ENCODE measurements at regions not wholly inside any gene's neighbourhood (a gene's known extent, or its start where the extent isn't known, plus 50 kb on each side); places are given as distances from the start of the nearest gene placed in this dataset.

DNA sequence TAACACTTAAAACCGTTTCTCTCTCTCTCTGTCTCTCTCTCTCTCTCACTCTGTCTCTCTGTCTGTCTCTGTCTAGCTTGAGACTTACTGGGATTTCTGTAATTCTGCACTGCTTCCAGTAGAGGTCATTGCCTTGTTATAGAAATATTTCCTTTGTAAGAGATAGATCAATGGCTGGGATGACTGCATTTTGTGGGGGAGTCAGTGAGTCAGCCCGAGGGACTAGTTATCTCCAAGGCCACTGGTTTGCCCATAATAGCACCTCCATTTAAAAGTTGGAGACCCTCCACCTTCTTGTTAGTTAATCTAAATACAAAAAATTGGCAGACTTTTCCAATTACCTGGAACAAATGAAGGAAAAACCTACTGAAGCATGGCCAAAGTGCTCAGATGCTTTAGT is 547.2 kb downstream of the LRRC70 start:
- H3K4me1 Mint-ChIP-seq, result no peaks in the 10 kb centered on the region
- Histone ChIP-seq H2AFZ (ENCODE audit: insufficient read depth, low read depth, low read length, poor library complexity, severe bottlenecking) (no peak overlapping the region), H3K27ac (ENCODE audit: low read depth in 1 of 2, low read length in 2 of 2) (no peak overlapping the region), H3K4me3 (replicated peaks in 1 of 3; ENCODE audit: low read depth in 2 of 3, low read length in 3 of 3) (no peak overlapping the region), H3K4me2 (replicated peaks; ENCODE audit: extremely low read depth, low read length, poor library complexity, severe bottlenecking) (no peak overlapping the region), H3K9me3 (replicated peaks in 1 of 2; ENCODE audit: control insufficient read depth in 1 of 2, insufficient read depth in 1 of 2, low read length in 2 of 2) (no peaks in the 10 kb centered on the region), H3K9ac (ENCODE audit: insufficient read depth, low read length, poor library complexity, severe bottlenecking) (no peak overlapping the region), H3K79me2 (ENCODE audit: insufficient read depth, low read length) (no peaks in the 10 kb centered on the region), H3K27me3 (ENCODE audit: control insufficient read depth in 2 of 2, insufficient read depth in 2 of 2, low read length in 2 of 2) (no peaks in the 10 kb centered on the region), H3K4me1 (ENCODE audit: control insufficient read depth in 1 of 2, insufficient read depth in 2 of 2, low read length in 2 of 2) (no peaks in the 10 kb centered on the region), H3K36me3 (replicated peaks in 1 of 2; ENCODE audit: control insufficient read depth in 1 of 2, insufficient read depth in 2 of 2, low read length in 2 of 2) (no peaks in the 10 kb centered on the region), H4K20me1 (ENCODE audit: insufficient read depth, low read length) (no peaks in the 10 kb centered on the region)
- DNase-seq, result no peak
- no peak overlapping the region for H3K27ac Mint-ChIP-seq
- no CpG with 5 or more reads among the region's 2 CpGs for WGBS (ENCODE audit: insufficient coverage)
- H3K9me3 Mint-ChIP-seq, result no peaks in the 10 kb centered on the region
- H3K4me3 Mint-ChIP-seq, result no peak overlapping the region
- H3K36me3 Mint-ChIP-seq, result no peaks in the 10 kb centered on the region
- H3K27me3 Mint-ChIP-seq (ENCODE audit: low read depth in 3 of 3), result peaks cover 0 to 2% (median 0%) of the 10 kb centered on the region in 3 donors
- TF ChIP-seq, protein P1, sequence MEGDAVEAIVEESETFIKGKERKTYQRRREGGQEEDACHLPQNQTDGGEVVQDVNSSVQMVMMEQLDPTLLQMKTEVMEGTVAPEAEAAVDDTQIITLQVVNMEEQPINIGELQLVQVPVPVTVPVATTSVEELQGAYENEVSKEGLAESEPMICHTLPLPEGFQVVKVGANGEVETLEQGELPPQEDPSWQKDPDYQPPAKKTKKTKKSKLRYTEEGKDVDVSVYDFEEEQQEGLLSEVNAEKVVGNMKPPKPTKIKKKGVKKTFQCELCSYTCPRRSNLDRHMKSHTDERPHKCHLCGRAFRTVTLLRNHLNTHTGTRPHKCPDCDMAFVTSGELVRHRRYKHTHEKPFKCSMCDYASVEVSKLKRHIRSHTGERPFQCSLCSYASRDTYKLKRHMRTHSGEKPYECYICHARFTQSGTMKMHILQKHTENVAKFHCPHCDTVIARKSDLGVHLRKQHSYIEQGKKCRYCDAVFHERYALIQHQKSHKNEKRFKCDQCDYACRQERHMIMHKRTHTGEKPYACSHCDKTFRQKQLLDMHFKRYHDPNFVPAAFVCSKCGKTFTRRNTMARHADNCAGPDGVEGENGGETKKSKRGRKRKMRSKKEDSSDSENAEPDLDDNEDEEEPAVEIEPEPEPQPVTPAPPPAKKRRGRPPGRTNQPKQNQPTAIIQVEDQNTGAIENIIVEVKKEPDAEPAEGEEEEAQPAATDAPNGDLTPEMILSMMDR (IDR thresholded peaks at IDR 0.05), result no peak
- intact Hi-C loops (cut with micrococcal nuclease), result no loop called here

DNA sequence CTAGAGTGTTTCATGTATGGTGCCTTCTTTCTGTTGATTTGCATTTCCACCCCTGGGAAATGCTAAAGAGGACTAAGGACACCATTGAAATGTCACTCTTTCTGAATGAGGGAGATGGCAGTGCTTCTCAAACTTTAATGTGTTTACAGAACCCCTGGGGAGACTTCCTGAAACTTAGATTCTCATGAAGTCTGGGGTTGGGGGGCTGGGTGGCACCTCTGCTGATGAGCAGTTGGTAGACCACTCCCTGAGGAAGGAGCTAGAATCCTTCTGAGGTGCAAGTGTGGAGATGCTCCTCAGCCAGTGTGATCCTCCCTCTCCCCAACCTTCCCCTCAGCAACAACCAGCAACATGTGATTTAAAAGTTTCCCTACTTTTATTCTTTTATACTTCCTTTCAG is 546.8 kb downstream of the LRRC70 start:
- Histone ChIP-seq H3K4me3 (replicated peaks in 1 of 3; ENCODE audit: low read depth in 2 of 3, low read length in 3 of 3) (no peak overlapping the region), H3K27me3 (ENCODE audit: control insufficient read depth in 2 of 2, insufficient read depth in 2 of 2, low read length in 2 of 2) (no peaks in the 10 kb centered on the region), H3K9ac (ENCODE audit: insufficient read depth, low read length, poor library complexity, severe bottlenecking) (no peak overlapping the region), H2AFZ (ENCODE audit: insufficient read depth, low read depth, low read length, poor library complexity, severe bottlenecking) (no peak overlapping the region), H3K9me3 (replicated peaks in 1 of 2; ENCODE audit: control insufficient read depth in 1 of 2, insufficient read depth in 1 of 2, low read length in 2 of 2) (no peaks in the 10 kb centered on the region), H3K4me2 (replicated peaks; ENCODE audit: extremely low read depth, low read length, poor library complexity, severe bottlenecking) (no peak overlapping the region), H4K20me1 (ENCODE audit: insufficient read depth, low read length) (no peaks in the 10 kb centered on the region), H3K4me1 (ENCODE audit: control insufficient read depth in 1 of 2, insufficient read depth in 2 of 2, low read length in 2 of 2) (no peaks in the 10 kb centered on the region), H3K36me3 (replicated peaks in 1 of 2; ENCODE audit: control insufficient read depth in 1 of 2, insufficient read depth in 2 of 2, low read length in 2 of 2) (no peaks in the 10 kb centered on the region), H3K79me2 (ENCODE audit: insufficient read depth, low read length) (no peaks in the 10 kb centered on the region), H3K27ac (ENCODE audit: low read depth in 1 of 2, low read length in 2 of 2) (no peak overlapping the region)
- TF ChIP-seq, protein P1 (IDR thresholded peaks at IDR 0.05), result no peak
- no peak for DNase-seq
- Mint-ChIP-seq H3K9me3 (no peaks in the 10 kb centered on the region), H3K27ac (no peak overlapping the region), H3K27me3 (ENCODE audit: low read depth in 3 of 3) (peaks cover 0 to 2% (median 0%) of the 10 kb centered on the region in 3 donors), H3K4me1 (no peaks in the 10 kb centered on the region), H3K36me3 (no peaks in the 10 kb centered on the region), H3K4me3 (no peak overlapping the region)
- intact Hi-C loops (cut with micrococcal nuclease), result no loop called here

Data from CD14-positive monocyte (primary cell).